ENCODE measurements at regions not wholly inside any gene's neighbourhood (a gene's known extent, or its start where the extent isn't known, plus 50 kb on each side); places are given as distances from the start of the nearest gene placed in this dataset.

GRCh38 chr6:93105907-93106306 lies 313.5 kb downstream of the EPHA7 start:
- Histone ChIP-seq H3K4me3 (ENCODE audit: extremely low read depth in 1 of 4, insufficient read depth in 2 of 4, low read depth in 3 of 4, low read length in 4 of 4) (no peak overlapping the region), H2BK15ac (ENCODE audit: low read length) (no peak overlapping the region), H3K23me2 (ENCODE audit: low read depth, low read length) (no peaks in the 10 kb centered on the region), H3K9ac (replicated peaks in 1 of 4; ENCODE audit: extremely low read depth in 1 of 4, low read depth in 3 of 4, low read length in 3 of 4) (no peak overlapping the region), H4K5ac (ENCODE audit: insufficient read length, low read depth, low read length) (no peak overlapping the region), H4K91ac (replicated peaks; ENCODE audit: insufficient read length, low read length) (no peak overlapping the region), H4K20me1 (replicated peaks in 1 of 2; ENCODE audit: control insufficient read depth in 1 of 2, insufficient read depth in 2 of 2, low read length in 2 of 2) (no peaks in the 10 kb centered on the region), H2BK12ac (ENCODE audit: low read depth, low read length) (no peak overlapping the region), H3K79me2 (ENCODE audit: control insufficient read depth in 1 of 2, insufficient read depth in 2 of 2, low read length in 2 of 2) (no peaks in the 10 kb centered on the region), H3K4me1 (replicated peaks in 1 of 4; ENCODE audit: control insufficient read depth in 3 of 4, insufficient read depth in 4 of 4, low read length in 3 of 4) (peaks cover 0 to 4% (median 1%) of the 10 kb centered on the region in 4 experiments; a peak in 1 of 7 replicates), H2AFZ (ENCODE audit: low read length) (no peak overlapping the region), H2BK120ac (replicated peaks; ENCODE audit: low read depth, low read length) (no peak overlapping the region), H3K18ac (ENCODE audit: extremely low read depth, low read length) (no peak overlapping the region), H2BK20ac (ENCODE audit: low read length) (no peak overlapping the region), H3K23ac (ENCODE audit: insufficient read length) (no peak overlapping the region), H3K4me2 (ENCODE audit: insufficient read depth in 1 of 2, low read depth in 2 of 2, low read length in 2 of 2) (no peak overlapping the region), H3K4ac (replicated peaks; ENCODE audit: insufficient read length, low read depth, low read length) (no peak overlapping the region), H3K27me3 (replicated peaks in 1 of 4; ENCODE audit: control insufficient read depth in 3 of 4, extremely low read depth in 1 of 4, insufficient read depth in 3 of 4, low read length in 3 of 4) (no peaks in the 10 kb centered on the region), H3K14ac (ENCODE audit: insufficient read length) (no peak overlapping the region), H3K79me1 (ENCODE audit: low read depth, low read length) (no peaks in the 10 kb centered on the region), H4K8ac (ENCODE audit: extremely low read depth, insufficient read depth, low read length) (no peak overlapping the region), H3K27ac (ENCODE audit: low read depth, low read length) (no peak overlapping the region), H3K9me3 (ENCODE audit: insufficient read depth in 2 of 2, low read depth in 1 of 2, low read length in 1 of 2) (0 out of 4 replicates have a peak, but pooled peaks cover 0 to 3% of the 10 kb centered on the region in 2 experiments), H3K36me3 (ENCODE audit: control insufficient read depth in 2 of 4, insufficient read depth in 4 of 4, low read length in 3 of 4) (no peaks in the 10 kb centered on the region), H3K56ac (replicated peaks; ENCODE audit: insufficient read length, low read depth, low read length) (no peak overlapping the region), H2AK5ac (ENCODE audit: low read depth, low read length) (no peak overlapping the region), H2BK5ac (ENCODE audit: low read depth, low read length) (no peak overlapping the region)
- DNase-seq (ENCODE audit: low read depth in 1 of 2, low spot score in 2 of 2), result no peak
- no peak for FAIRE-seq
- 93% methylated on average over 2 of the region's 2 CpGs; no CpG with 5 or more reads in 1 of the 2 experiments for WGBS, 2 experiments (ENCODE audit: extremely low coverage in 1 of 2, insufficient coverage in 1 of 2, insufficient read length in 1 of 2, insufficient replicate concordance in 2 of 2, low coverage in 1 of 2, low lambda C conversion rate in 2 of 2, missing lambda C conversion rate in 1 of 2)
- no peak for TF ChIP-seq BCL11A (IDR thresholded peaks at IDR 0.05; ENCODE audit: low read depth in 2 of 2, low read length in 2 of 2)
- TF ChIP-seq KDM5A (IDR thresholded peaks at IDR 0.05; ENCODE audit: low read length), result no peak
- no peak for TF ChIP-seq ZNF274 (IDR thresholded peaks at IDR 0.05; ENCODE audit: borderline replicate concordance, extremely low read depth, low read length)
- TF ChIP-seq EP300 (IDR thresholded peaks at IDR 0.05; ENCODE audit: borderline replicate concordance in 1 of 2, low read depth in 2 of 2, low read length in 2 of 2), result no peak
- TF ChIP-seq BACH1 (IDR thresholded peaks at IDR 0.05; ENCODE audit: low read length), result no peak
- no peak for TF ChIP-seq E2F6 (IDR thresholded peaks at IDR 0.05)
- no peak for TF ChIP-seq CTCF (IDR thresholded peaks at IDR 0.05; ENCODE audit: control extremely low read depth in 1 of 3, insufficient read depth in 1 of 3, low read depth in 1 of 3, low read length in 3 of 3)
- TF ChIP-seq CBX5 (IDR thresholded peaks at IDR 0.05; ENCODE audit: low read depth, low read length), result no peak
- ChIA-PET CTCF (ENCODE audit: partially characterized antibody) (no interaction called here), POLR2A (ENCODE audit: partially characterized antibody) (no interaction called here)

Measured in H1 (cell line).